Activated CD4-positive, alpha-beta memory T cell treated with anti-CD3 and anti-CD28 coated beads for 36 hours (primary cell): ENCODE measurements at regions not wholly inside any gene's neighbourhood (a gene's known extent, or its start where the extent isn't known, plus 50 kb on each side); places are given as distances from the start of the nearest gene placed in this dataset.

Source experiments
- CTCF ChIA-PET: fragments of 350-600 bp; sonication (Branson Sonifier 250); formaldehyde crosslinking; loops from one replicate; lab custom pipeline; 2021; ENCODE audit warnings: antibody characterized with exemption, inconsistent platforms; lab: Charles Lee
- POLR2A ChIA-PET: fragments of 350-600 bp; sonication (Branson Sonifier 250); formaldehyde crosslinking; loops from one replicate; lab custom pipeline; 2021; ENCODE audit warnings: antibody characterized with exemption; lab: Charles Lee
- DNase-seq: peaks from one replicate; pipeline ENCODE4 v3.0.0-alpha.2; 2020
- H3K27ac Mint-ChIP-seq: one replicate; pipeline ENCODE4 v1.8.0; 2021; ENCODE audit warnings: mixed read lengths
- H3K27me3 Mint-ChIP-seq: one replicate; pipeline ENCODE4 v1.8.0; 2021; ENCODE audit warnings: mixed read lengths
- H3K36me3 Mint-ChIP-seq: one replicate; pipeline ENCODE4 v1.8.0; 2021; ENCODE audit warnings: mixed read lengths
- H3K4me1 Mint-ChIP-seq: one replicate; pipeline ENCODE4 v1.8.0; 2021; ENCODE audit warnings: low read depth, mixed read lengths
- H3K4me3 Mint-ChIP-seq: one replicate; pipeline ENCODE4 v1.8.0; 2021; ENCODE audit warnings: mild to moderate bottlenecking, mixed read lengths
- H3K9me3 Mint-ChIP-seq: one replicate; pipeline ENCODE4 v1.8.0; 2021; ENCODE audit warnings: mixed read lengths
- intact Hi-C: fragments of 100-400 bp; cut with micrococcal nuclease; formaldehyde crosslinking; loops from one replicate; pipeline ENCODE4 v1.15.1; 2023

GRCh38 chr9:90057361-90057760 is 452.5 kb downstream of the GADD45G start:
- ChIA-PET POLR2A (no interaction called here), CTCF (no interaction called here)
- Mint-ChIP-seq H3K9me3 (no peaks in the 10 kb centered on the region), H3K4me1 (no peaks in the 10 kb centered on the region), H3K27me3 (peaks cover 26% of the 10 kb centered on the region), H3K4me3 (no peak overlapping the region), H3K36me3 (no peaks in the 10 kb centered on the region), H3K27ac (no peak overlapping the region)
- DNase-seq: no peak
- intact Hi-C loops: no loop called here

GRCh38 chr9:90058182-90058763 is 453.5 kb downstream of the GADD45G start:
- peaks cover 20% of the 10 kb centered on the region for H3K27me3 Mint-ChIP-seq
- DNase-seq: no peak
- intact Hi-C loops: no loop called here
- no peak overlapping the region for H3K4me3 Mint-ChIP-seq
- POLR2A ChIA-PET: no interaction called here
- CTCF ChIA-PET: no interaction called here
- no peak overlapping the region for H3K27ac Mint-ChIP-seq
- no peaks in the 10 kb centered on the region for H3K36me3 Mint-ChIP-seq
- no peaks in the 10 kb centered on the region for H3K4me1 Mint-ChIP-seq
- no peaks in the 10 kb centered on the region for H3K9me3 Mint-ChIP-seq

- no peak for DNase-seq
- no peaks in the 10 kb centered on the region for H3K4me1 Mint-ChIP-seq
- H3K9me3 Mint-ChIP-seq: no peaks in the 10 kb centered on the region
- peaks cover 13% of the 10 kb centered on the region for H3K27me3 Mint-ChIP-seq
- no peaks in the 10 kb centered on the region for H3K36me3 Mint-ChIP-seq
- ChIA-PET POLR2A (no interaction called here), CTCF (interaction anchor here (0.6 kb wide), 1 partner anchor 338 kb away, joined by 3 read pairs; no protein-coding TSS in a partner anchor)
- intact Hi-C loops: no loop called here
- H3K27ac Mint-ChIP-seq: no peak overlapping the region
- no peak overlapping the region for H3K4me3 Mint-ChIP-seq
These were observed 454.6 kb downstream of the GADD45G start for GRCh38 chr9:90059436-90059835.

GRCh38 chr9:90060256-90060655 is 455.4 kb downstream of the GADD45G start:
- POLR2A ChIA-PET: no interaction called here
- intact Hi-C loops: no loop called here
- Mint-ChIP-seq H3K4me3 (no peak overlapping the region), H3K27me3 (peaks cover 7% of the 10 kb centered on the region), H3K4me1 (no peaks in the 10 kb centered on the region), H3K36me3 (no peaks in the 10 kb centered on the region), H3K9me3 (no peaks in the 10 kb centered on the region), H3K27ac (no peak overlapping the region)
- CTCF ChIA-PET: interaction anchor here (0.7 kb wide), 1 partner anchor 789 kb away, joined by 3 read pairs; no protein-coding TSS in a partner anchor
- DNase-seq: no peak

- no peaks in the 10 kb centered on the region for H3K4me1 Mint-ChIP-seq
- peaks cover 4% of the 10 kb centered on the region for H3K27me3 Mint-ChIP-seq
- intact Hi-C loops: no loop called here
- H3K4me3 Mint-ChIP-seq: no peak overlapping the region
- H3K27ac Mint-ChIP-seq: no peak overlapping the region
- no peaks in the 10 kb centered on the region for H3K36me3 Mint-ChIP-seq
- CTCF ChIA-PET: interaction anchor here (0.6 to 0.7 kb wide), 2 partner anchors 385 to 790 kb away, joined by 3 to 4 read pairs; no protein-coding TSS in a partner anchor
- DNase-seq: no peak
- H3K9me3 Mint-ChIP-seq: no peaks in the 10 kb centered on the region
- POLR2A ChIA-PET: no interaction called here
These were observed 456.4 kb downstream of the GADD45G start for GRCh38 chr9:90061187-90061586.

GRCh38 chr9:90062982-90063381 is 458.2 kb downstream of the GADD45G start:
- H3K4me1 Mint-ChIP-seq: no peaks in the 10 kb centered on the region
- no peak overlapping the region for H3K27ac Mint-ChIP-seq
- POLR2A ChIA-PET: no interaction called here
- no peak overlapping the region for H3K4me3 Mint-ChIP-seq
- H3K9me3 Mint-ChIP-seq: no peaks in the 10 kb centered on the region
- CTCF ChIA-PET: interaction anchor here (0.6 to 1.7 kb wide), 2 partner anchors 12 to 469 kb away, joined by 3 to 7 read pairs; no protein-coding TSS in a partner anchor
- no peak for DNase-seq
- H3K27me3 Mint-ChIP-seq: peaks cover 4% of the 10 kb centered on the region
- no peaks in the 10 kb centered on the region for H3K36me3 Mint-ChIP-seq
- intact Hi-C loops: no loop called here

GRCh38 chr9:90064248-90064647 is 459.4 kb downstream of the GADD45G start:
- Mint-ChIP-seq H3K9me3 (no peaks in the 10 kb centered on the region), H3K27me3 (peaks cover 5% of the 10 kb centered on the region), H3K4me1 (no peaks in the 10 kb centered on the region), H3K36me3 (no peaks in the 10 kb centered on the region), H3K4me3 (no peak overlapping the region), H3K27ac (no peak overlapping the region)
- POLR2A ChIA-PET: no interaction called here
- CTCF ChIA-PET: interaction anchor here (0.6 to 1.6 kb wide), 4 partner anchors 9 to 466 kb away, joined by 3 read pairs; no protein-coding TSS in a partner anchor
- intact Hi-C loops: no loop called here
- no peak for DNase-seq

- Mint-ChIP-seq H3K4me3 (no peak overlapping the region), H3K36me3 (no peaks in the 10 kb centered on the region), H3K27ac (no peak overlapping the region), H3K9me3 (no peaks in the 10 kb centered on the region), H3K27me3 (peaks cover 6% of the 10 kb centered on the region), H3K4me1 (no peaks in the 10 kb centered on the region)
- no peak for DNase-seq
- POLR2A ChIA-PET: no interaction called here
- intact Hi-C loops: no loop called here
- CTCF ChIA-PET: interaction anchor here (0.8 to 1.6 kb wide), 3 partner anchors 12 to 35 kb away, joined by 3 read pairs; no protein-coding TSS in a partner anchor
These were observed 460.2 kb downstream of the GADD45G start for GRCh38 chr9:90064971-90065370.

- ChIA-PET POLR2A (no interaction called here), CTCF (no interaction called here)
- H3K27ac Mint-ChIP-seq: no peak overlapping the region
These were observed 461.0 kb downstream of the GADD45G start for GRCh38 chr9:90065851-90066250.

GRCh38 chr9:90069085-90069484 is 464.3 kb downstream of the GADD45G start:
- no peaks in the 10 kb centered on the region for H3K4me1 Mint-ChIP-seq
- no peaks in the 10 kb centered on the region for H3K36me3 Mint-ChIP-seq

More at GRCh38 chr9:90065851-90066250, 461.0 kb downstream of the GADD45G start:
- intact Hi-C loops: no loop called here
- Mint-ChIP-seq H3K9me3 (no peaks in the 10 kb centered on the region), H3K4me3 (no peak overlapping the region), H3K27me3 (peaks cover 6% of the 10 kb centered on the region), H3K36me3 (no peaks in the 10 kb centered on the region), H3K4me1 (no peaks in the 10 kb centered on the region)
- DNase-seq: no peak

GRCh38 chr9:90070056-90070455 is 465.2 kb downstream of the GADD45G start:
- Mint-ChIP-seq H3K4me3 (no peak overlapping the region), H3K27ac (no peak overlapping the region), H3K4me1 (no peaks in the 10 kb centered on the region), H3K27me3 (peaks cover 11% of the 10 kb centered on the region), H3K36me3 (no peaks in the 10 kb centered on the region), H3K9me3 (no peaks in the 10 kb centered on the region)
- intact Hi-C loops: no loop called here
- ChIA-PET CTCF (interaction anchor here (0.9 to 2.5 kb wide), 3 partner anchors 25 to 472 kb away, joined by 3 to 9 read pairs (median 6); no protein-coding TSS in a partner anchor), POLR2A (no interaction called here)
- DNase-seq: no peak

More at GRCh38 chr9:90069085-90069484, 464.3 kb downstream of the GADD45G start:
- Mint-ChIP-seq H3K9me3 (no peaks in the 10 kb centered on the region), H3K4me3 (no peak overlapping the region), H3K27ac (no peak overlapping the region), H3K27me3 (peaks cover 11% of the 10 kb centered on the region)
- no peak for DNase-seq
- CTCF ChIA-PET: interaction anchor here (0.9 to 1.4 kb wide), 2 partner anchors 25 to 471 kb away, joined by 3 to 6 read pairs; no protein-coding TSS in a partner anchor
- intact Hi-C loops: no loop called here
- POLR2A ChIA-PET: no interaction called here

GRCh38 chr9:90070469-90070868 is 465.7 kb downstream of the GADD45G start:
- peaks cover 12% of the 10 kb centered on the region for H3K27me3 Mint-ChIP-seq
- no peak for DNase-seq
- no peak overlapping the region for H3K4me3 Mint-ChIP-seq
- no peaks in the 10 kb centered on the region for H3K9me3 Mint-ChIP-seq
- CTCF ChIA-PET: interaction anchor here (1.4 to 2.5 kb wide), 2 partner anchors 468 to 472 kb away, joined by 6 to 9 read pairs; no protein-coding TSS in a partner anchor
- H3K36me3 Mint-ChIP-seq: no peaks in the 10 kb centered on the region
- intact Hi-C loops: no loop called here
- no peaks in the 10 kb centered on the region for H3K4me1 Mint-ChIP-seq
- POLR2A ChIA-PET: no interaction called here
- H3K27ac Mint-ChIP-seq: no peak overlapping the region
